ENCODE measurements at regions not wholly inside any gene's neighbourhood (a gene's known extent, or its start where the extent isn't known, plus 50 kb on each side); places are given as distances from the start of the nearest gene placed in this dataset.

DNA sequence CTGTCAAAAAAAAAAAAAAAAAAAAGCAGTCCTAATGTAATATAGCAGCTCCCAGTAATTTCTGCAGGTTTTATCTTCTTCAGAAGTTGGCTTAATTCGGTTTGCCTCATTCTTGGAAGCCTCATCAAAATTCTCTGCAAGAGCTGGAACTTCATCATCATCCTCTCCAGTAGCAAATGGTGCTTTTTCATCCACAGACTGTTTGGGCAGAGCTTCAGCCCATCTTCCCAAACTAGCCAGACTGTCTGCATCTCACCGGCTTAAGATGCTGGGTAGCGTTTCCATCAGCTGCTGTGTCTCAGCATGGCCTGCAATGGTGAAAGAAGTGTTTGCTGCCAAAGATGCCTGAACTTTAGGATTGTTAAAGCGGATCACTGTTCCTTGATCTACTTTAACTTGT lies 112.6 kb downstream of the AIPL1 start:
- H3K9me3 Mint-ChIP-seq = no peaks in the 10 kb centered on the region
- Histone ChIP-seq H3K4me1 (ENCODE audit: insufficient read depth, low read length) (no peaks in the 10 kb centered on the region), H3K27me3 (ENCODE audit: insufficient read depth, low read length, poor library complexity, severe bottlenecking) (no peaks in the 10 kb centered on the region), H3K27ac (ENCODE audit: low read depth, low read length) (no peak overlapping the region), H3K36me3 (ENCODE audit: insufficient read depth, low read length) (no peaks in the 10 kb centered on the region), H3K4me3 (ENCODE audit: low read length) (no peak overlapping the region), H3K9me3 (ENCODE audit: low read length) (no peaks in the 10 kb centered on the region)
- no peak overlapping the region for H3K27ac Mint-ChIP-seq
- no peak overlapping the region for H3K4me3 Mint-ChIP-seq
- ChIA-PET POLR2A (no interaction called here), CTCF (no interaction called here)
- H3K27me3 Mint-ChIP-seq = peaks cover 5 to 48% of the 10 kb centered on the region in 2 donors
- no peak for DNase-seq
- H3K4me1 Mint-ChIP-seq = no peaks in the 10 kb centered on the region
- H3K36me3 Mint-ChIP-seq = no peaks in the 10 kb centered on the region

DNA sequence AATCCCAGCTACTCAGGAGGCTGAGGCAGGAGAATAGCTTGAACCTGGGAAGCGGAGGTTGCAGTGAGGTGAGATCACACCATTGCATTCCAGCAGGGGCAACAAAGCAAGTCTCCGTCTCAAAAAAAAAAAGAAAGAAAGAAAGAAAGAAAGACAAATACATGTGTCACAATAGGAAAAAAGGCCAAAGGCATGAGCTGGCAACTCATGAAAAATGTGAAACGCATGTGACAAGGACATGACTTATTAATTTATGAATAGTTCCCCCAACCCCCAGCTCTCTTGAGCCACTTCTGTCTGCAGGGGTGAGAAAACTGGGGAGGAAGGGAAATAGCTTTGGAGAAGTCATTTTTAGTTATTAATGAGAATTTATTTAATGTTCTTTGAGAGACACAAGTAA lies 120.6 kb downstream of the AIPL1 start:
- POLR2A ChIA-PET = no interaction called here

DNA sequence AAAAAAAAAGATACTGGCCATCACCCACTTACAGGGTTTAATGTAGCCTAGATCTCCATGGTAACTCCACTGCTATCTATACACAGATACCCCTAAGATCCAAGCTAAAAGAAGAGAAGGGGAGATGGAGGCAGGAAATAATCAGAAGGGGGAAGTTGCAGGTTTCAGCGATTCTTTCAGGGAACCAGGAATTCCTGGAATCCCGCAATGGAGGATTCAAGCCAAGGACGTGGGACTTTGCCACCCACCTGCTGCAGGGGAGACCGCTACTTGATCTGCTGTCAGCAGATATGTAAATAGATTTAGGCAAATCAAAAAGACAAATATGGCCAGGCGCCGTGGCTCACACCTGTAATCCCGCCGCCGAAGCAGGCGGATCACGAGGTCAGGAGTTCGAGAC lies 121.1 kb downstream of the AIPL1 start:
- no peak overlapping the region for H3K4me3 Mint-ChIP-seq
- H3K4me1 ChIP-seq (ENCODE audit: insufficient read depth, low read length) = no peaks in the 10 kb centered on the region
- CTCF ChIA-PET = no interaction called here
- H3K27me3 Mint-ChIP-seq = peaks cover 24 to 55% of the 10 kb centered on the region in 2 donors
- H3K27me3 ChIP-seq (ENCODE audit: insufficient read depth, low read length, poor library complexity, severe bottlenecking) = peaks cover 3% of the 10 kb centered on the region
- no peak overlapping the region for H3K27ac ChIP-seq (ENCODE audit: low read depth, low read length)
- POLR2A ChIA-PET = no interaction called here
- H3K4me3 ChIP-seq (ENCODE audit: low read length) = no peak overlapping the region
- H3K36me3 ChIP-seq (ENCODE audit: insufficient read depth, low read length) = no peaks in the 10 kb centered on the region
- H3K27ac Mint-ChIP-seq = peak overlapping the region in 1 of 8 donors; percentile 23
- no peaks in the 10 kb centered on the region for H3K9me3 Mint-ChIP-seq
- no peaks in the 10 kb centered on the region for H3K4me1 Mint-ChIP-seq
- H3K9me3 ChIP-seq (ENCODE audit: low read length) = no peaks in the 10 kb centered on the region
- H3K36me3 Mint-ChIP-seq = no peaks in the 10 kb centered on the region
- no peak for DNase-seq

More for the DNA sequence above, 120.6 kb downstream of the AIPL1 start:
- Histone ChIP-seq H3K27ac (ENCODE audit: low read depth, low read length) (no peak overlapping the region), H3K4me1 (ENCODE audit: insufficient read depth, low read length) (no peaks in the 10 kb centered on the region), H3K4me3 (ENCODE audit: low read length) (no peak overlapping the region), H3K9me3 (ENCODE audit: low read length) (no peaks in the 10 kb centered on the region), H3K27me3 (ENCODE audit: insufficient read depth, low read length, poor library complexity, severe bottlenecking) (peaks cover 3% of the 10 kb centered on the region), H3K36me3 (ENCODE audit: insufficient read depth, low read length) (no peaks in the 10 kb centered on the region)
- Mint-ChIP-seq H3K27me3 (peaks cover 24 to 52% of the 10 kb centered on the region in 2 donors), H3K9me3 (no peaks in the 10 kb centered on the region), H3K27ac (no peak overlapping the region), H3K4me1 (no peaks in the 10 kb centered on the region), H3K36me3 (no peaks in the 10 kb centered on the region), H3K4me3 (no peak overlapping the region)
- no peak for DNase-seq
- CTCF ChIA-PET = no interaction called here

DNA sequence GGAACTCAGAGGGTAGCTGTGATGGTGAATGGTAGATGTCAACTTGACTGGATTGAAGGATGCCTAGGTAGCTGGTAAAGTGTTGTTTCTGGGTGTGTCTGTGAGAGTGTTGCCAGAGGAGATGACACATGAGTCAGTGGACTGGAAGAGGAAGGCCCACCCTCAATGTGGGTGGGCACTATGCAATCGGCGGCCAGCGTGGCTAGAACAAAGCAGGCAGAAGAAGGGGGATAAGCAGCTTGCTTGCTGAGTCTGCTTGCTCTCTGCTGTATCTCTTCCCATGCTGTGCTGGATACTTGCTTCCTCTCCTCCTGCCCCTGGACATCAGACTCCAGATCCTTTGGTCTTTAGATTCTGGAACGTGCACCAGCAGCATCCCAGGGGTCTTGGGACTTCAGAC lies 128.1 kb downstream of the AIPL1 start:
- Mint-ChIP-seq H3K36me3 (no peaks in the 10 kb centered on the region), H3K4me1 (no peaks in the 10 kb centered on the region), H3K9me3 (peaks cover 0 to 2% (median 0%) of the 10 kb centered on the region in 5 donors), H3K27ac (no peak overlapping the region), H3K4me3 (no peak overlapping the region), H3K27me3 (peaks cover 28 to 54% of the 10 kb centered on the region in 2 donors)
- H3K4me3 ChIP-seq (ENCODE audit: low read length) = no peak overlapping the region
- H3K4me1 ChIP-seq (ENCODE audit: insufficient read depth, low read length) = no peaks in the 10 kb centered on the region
- POLR2A ChIA-PET = no interaction called here
- no peak overlapping the region for H3K27ac ChIP-seq (ENCODE audit: low read depth, low read length)
- no peaks in the 10 kb centered on the region for H3K36me3 ChIP-seq (ENCODE audit: insufficient read depth, low read length)
- H3K9me3 ChIP-seq (ENCODE audit: low read length) = no peaks in the 10 kb centered on the region
- CTCF ChIA-PET = no interaction called here
- no peak for DNase-seq
- H3K27me3 ChIP-seq (ENCODE audit: insufficient read depth, low read length, poor library complexity, severe bottlenecking) = peaks cover 3% of the 10 kb centered on the region

DNA sequence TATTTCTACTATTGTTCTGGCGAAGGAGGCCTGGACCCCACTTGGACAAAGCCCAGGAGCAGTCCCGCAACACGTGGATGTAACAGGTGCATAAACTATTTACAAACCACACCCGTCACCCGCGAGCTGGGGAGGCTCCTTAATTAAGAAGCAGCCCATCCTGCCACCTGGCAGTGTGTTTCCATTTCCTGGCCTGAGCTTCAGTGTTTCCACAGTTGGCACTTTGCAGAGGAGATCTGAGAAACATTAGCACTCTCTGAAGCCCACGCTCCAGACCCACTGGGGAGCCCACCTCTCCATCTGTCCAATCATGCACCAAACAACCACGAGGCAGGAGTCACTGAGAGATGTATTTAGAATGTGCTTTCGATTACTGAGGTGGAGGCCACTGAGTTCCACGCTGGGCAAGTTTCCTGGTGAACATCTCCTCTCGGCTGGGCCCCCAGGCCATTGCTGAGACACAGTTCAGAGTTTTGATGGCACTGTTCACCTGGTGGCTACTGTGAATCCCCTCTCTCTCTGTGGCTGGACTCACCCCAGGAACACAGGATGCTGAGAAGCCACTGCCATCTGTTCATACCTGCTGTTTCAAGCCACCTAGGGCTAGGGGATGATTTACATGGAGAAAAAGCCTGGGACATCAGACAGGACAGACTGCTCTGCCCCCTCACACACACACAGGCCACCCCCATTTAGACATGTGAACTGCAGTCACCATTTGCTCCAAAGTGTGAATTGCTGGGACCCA lies 129.1 kb downstream of the AIPL1 start:
- Histone ChIP-seq H3K4me3 (ENCODE audit: low read length) (no peak overlapping the region), H3K4me1 (ENCODE audit: insufficient read depth, low read length) (no peaks in the 10 kb centered on the region), H3K36me3 (ENCODE audit: insufficient read depth, low read length) (no peaks in the 10 kb centered on the region), H3K27me3 (ENCODE audit: insufficient read depth, low read length, poor library complexity, severe bottlenecking) (peaks cover under 1% of the 10 kb centered on the region), H3K27ac (ENCODE audit: low read depth, low read length) (no peak overlapping the region), H3K9me3 (ENCODE audit: low read length) (no peaks in the 10 kb centered on the region)
- Mint-ChIP-seq H3K27ac (no peak overlapping the region), H3K9me3 (peaks cover 0 to 2% (median 0%) of the 10 kb centered on the region in 5 donors), H3K36me3 (no peaks in the 10 kb centered on the region), H3K4me3 (no peak overlapping the region), H3K4me1 (no peaks in the 10 kb centered on the region), H3K27me3 (peaks cover 27 to 53% of the 10 kb centered on the region in 2 donors)
- ChIA-PET POLR2A (no interaction called here), CTCF (no interaction called here)
- DNase-seq = no peak

DNA sequence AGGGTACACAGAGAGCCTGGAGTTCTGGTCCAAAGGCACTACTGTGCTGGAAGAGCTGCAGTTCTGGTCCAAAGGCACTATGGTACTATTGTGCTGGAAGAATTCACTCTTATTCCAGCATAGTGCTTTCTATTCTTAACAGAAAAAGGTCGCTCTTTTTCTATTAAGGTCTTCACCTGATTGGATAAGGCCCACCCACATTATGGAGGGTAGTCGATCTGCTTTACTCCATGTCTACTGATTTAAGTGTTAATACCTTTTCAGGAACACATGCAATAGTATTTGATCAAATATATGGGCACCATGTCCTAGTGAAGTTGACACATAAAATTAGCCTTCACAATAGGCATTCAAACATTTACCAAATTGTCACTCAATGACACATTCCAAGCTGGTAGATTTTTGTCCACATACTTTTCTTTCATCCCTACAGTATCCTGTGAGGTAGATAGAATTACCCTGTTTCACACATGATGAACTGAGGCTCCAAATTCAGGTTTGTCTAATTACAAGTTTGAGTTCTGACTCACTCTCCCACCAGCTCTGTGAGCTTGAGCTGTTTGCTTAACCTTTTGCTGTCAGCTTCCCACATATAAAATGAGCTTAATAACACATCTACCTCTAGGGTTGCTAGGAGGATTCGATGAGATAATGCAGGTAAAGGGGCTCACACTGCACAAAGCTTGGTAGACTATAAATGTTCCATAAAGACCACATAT lies 129.9 kb downstream of the AIPL1 start:
- Mint-ChIP-seq H3K4me1 (no peaks in the 10 kb centered on the region), H3K9me3 (peaks cover 0 to 4% (median 0%) of the 10 kb centered on the region in 5 donors), H3K4me3 (no peak overlapping the region), H3K27ac (no peak overlapping the region), H3K36me3 (no peaks in the 10 kb centered on the region), H3K27me3 (peaks cover 27 to 53% of the 10 kb centered on the region in 2 donors)
- ChIA-PET CTCF (no interaction called here), POLR2A (no interaction called here)
- Histone ChIP-seq H3K36me3 (ENCODE audit: insufficient read depth, low read length) (no peaks in the 10 kb centered on the region), H3K27ac (ENCODE audit: low read depth, low read length) (no peak overlapping the region), H3K27me3 (ENCODE audit: insufficient read depth, low read length, poor library complexity, severe bottlenecking) (no peaks in the 10 kb centered on the region), H3K4me3 (ENCODE audit: low read length) (no peak overlapping the region), H3K4me1 (ENCODE audit: insufficient read depth, low read length) (no peaks in the 10 kb centered on the region), H3K9me3 (ENCODE audit: low read length) (no peaks in the 10 kb centered on the region)
- no peak for DNase-seq

DNA sequence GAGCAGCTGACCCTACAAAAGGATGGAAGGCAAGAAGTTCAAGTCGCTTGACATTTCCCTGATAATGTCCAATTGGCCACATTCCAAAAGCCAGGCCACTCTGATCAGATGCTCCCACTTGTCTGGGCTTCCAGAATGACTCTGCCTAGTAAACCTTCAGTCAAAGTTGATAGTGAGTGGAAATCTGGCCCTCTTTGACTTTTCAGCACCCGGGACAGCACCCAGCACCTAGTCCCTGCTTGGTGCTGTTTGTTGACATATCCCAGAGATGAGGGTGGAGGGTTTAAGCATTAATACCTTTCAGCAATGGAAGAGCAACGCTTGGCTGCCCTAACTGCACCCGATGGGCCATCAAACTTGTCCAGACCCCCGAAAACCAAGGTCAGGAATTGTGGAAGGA lies 131.3 kb downstream of the AIPL1 start:
- POLR2A ChIA-PET = no interaction called here
- H3K27me3 ChIP-seq (ENCODE audit: insufficient read depth, low read length, poor library complexity, severe bottlenecking) = no peaks in the 10 kb centered on the region
- no peaks in the 10 kb centered on the region for H3K36me3 ChIP-seq (ENCODE audit: insufficient read depth, low read length)
- Mint-ChIP-seq H3K36me3 (no peaks in the 10 kb centered on the region), H3K4me3 (no peak overlapping the region), H3K9me3 (peaks cover 0 to 4% (median 0%) of the 10 kb centered on the region in 5 donors), H3K27ac (no peak overlapping the region), H3K27me3 (peaks cover 27 to 48% of the 10 kb centered on the region in 2 donors), H3K4me1 (no peaks in the 10 kb centered on the region)
- no peak for DNase-seq
- CTCF ChIA-PET = no interaction called here
- H3K4me1 ChIP-seq (ENCODE audit: insufficient read depth, low read length) = no peaks in the 10 kb centered on the region
- no peak overlapping the region for H3K4me3 ChIP-seq (ENCODE audit: low read length)
- H3K9me3 ChIP-seq (ENCODE audit: low read length) = no peaks in the 10 kb centered on the region
- H3K27ac ChIP-seq (ENCODE audit: low read depth, low read length) = no peak overlapping the region

DNA sequence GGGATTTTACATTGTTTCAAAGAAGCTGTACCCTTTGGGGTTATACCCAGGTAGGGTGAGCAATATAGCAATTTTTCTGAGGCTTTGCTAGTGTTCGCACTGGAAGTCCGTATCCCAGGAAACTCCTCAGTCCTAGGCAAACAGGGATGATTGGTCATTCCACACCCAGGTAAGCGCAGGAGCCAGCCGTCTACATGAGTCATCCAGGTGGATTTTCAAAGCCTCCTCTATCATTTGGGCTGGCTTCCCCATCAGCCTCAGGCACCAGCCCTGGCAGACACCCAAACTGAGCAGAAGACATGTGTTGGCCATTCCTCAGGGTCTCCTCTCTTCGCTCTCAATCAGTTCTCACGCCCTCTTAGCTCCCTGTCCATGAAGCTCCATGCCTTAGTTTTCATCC lies 135.6 kb downstream of the AIPL1 start:
- H3K9me3 ChIP-seq (ENCODE audit: low read length) = no peaks in the 10 kb centered on the region
- H3K27ac Mint-ChIP-seq = no peak overlapping the region

More for the DNA sequence above, 135.6 kb downstream of the AIPL1 start:
- Mint-ChIP-seq H3K4me1 (no peaks in the 10 kb centered on the region), H3K36me3 (no peaks in the 10 kb centered on the region), H3K9me3 (peaks cover 0 to 4% (median 0%) of the 10 kb centered on the region in 5 donors), H3K27me3 (peaks cover 15 to 43% of the 10 kb centered on the region in 2 donors), H3K4me3 (no peak overlapping the region)
- Histone ChIP-seq H3K27ac (ENCODE audit: low read depth, low read length) (no peak overlapping the region), H3K4me1 (ENCODE audit: insufficient read depth, low read length) (no peaks in the 10 kb centered on the region), H3K27me3 (ENCODE audit: insufficient read depth, low read length, poor library complexity, severe bottlenecking) (no peaks in the 10 kb centered on the region), H3K4me3 (ENCODE audit: low read length) (no peak overlapping the region), H3K36me3 (ENCODE audit: insufficient read depth, low read length) (no peaks in the 10 kb centered on the region)
- DNase-seq = no peak
- CTCF ChIA-PET = no interaction called here
- POLR2A ChIA-PET = no interaction called here

Measured in CD8-positive, alpha-beta memory T cell (primary cell).